ENCODE measurements at regions not wholly inside any gene's neighbourhood (a gene's known extent, or its start where the extent isn't known, plus 50 kb on each side); places are given as distances from the start of the nearest gene placed in this dataset.

DNA sequence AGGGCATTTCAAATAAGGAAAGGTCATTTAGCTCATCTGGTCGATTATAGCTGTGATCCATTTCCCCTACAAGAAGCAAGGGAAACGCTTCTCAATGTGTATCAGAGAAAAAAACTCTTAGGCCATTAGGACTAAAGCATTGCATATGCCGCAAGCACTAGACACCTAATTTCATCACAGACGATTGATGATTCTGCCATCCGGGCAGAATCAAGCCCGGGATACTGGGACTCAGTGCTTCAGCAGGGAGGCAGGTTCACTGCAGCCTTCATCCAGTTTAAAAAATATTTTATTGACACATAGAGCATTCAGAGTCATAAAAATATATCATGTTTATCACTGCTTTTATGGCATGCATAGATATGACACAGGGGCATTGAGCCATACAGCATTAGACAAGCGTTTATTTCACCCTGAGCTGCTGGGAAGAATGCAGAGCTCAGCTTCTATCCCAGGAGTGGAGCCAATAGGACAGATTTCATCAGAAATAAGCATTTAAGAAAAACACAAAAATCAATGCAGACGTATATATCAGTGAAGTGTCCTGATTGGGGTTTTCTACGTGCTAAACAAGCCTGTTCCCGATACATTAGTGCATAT is 806.9 kb downstream of the GALC start:
- TF ChIP-seq, protein P1, sequence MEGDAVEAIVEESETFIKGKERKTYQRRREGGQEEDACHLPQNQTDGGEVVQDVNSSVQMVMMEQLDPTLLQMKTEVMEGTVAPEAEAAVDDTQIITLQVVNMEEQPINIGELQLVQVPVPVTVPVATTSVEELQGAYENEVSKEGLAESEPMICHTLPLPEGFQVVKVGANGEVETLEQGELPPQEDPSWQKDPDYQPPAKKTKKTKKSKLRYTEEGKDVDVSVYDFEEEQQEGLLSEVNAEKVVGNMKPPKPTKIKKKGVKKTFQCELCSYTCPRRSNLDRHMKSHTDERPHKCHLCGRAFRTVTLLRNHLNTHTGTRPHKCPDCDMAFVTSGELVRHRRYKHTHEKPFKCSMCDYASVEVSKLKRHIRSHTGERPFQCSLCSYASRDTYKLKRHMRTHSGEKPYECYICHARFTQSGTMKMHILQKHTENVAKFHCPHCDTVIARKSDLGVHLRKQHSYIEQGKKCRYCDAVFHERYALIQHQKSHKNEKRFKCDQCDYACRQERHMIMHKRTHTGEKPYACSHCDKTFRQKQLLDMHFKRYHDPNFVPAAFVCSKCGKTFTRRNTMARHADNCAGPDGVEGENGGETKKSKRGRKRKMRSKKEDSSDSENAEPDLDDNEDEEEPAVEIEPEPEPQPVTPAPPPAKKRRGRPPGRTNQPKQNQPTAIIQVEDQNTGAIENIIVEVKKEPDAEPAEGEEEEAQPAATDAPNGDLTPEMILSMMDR (IDR thresholded peaks at IDR 0.05) = no peak
- TF ChIP-seq POLR2A (IDR thresholded peaks at IDR 0.05) = no peak

All from adrenal gland (tissue), 5 donors.